ENCODE measurements at regions not wholly inside any gene's neighbourhood (a gene's known extent, or its start where the extent isn't known, plus 50 kb on each side); places are given as distances from the start of the nearest gene placed in this dataset.

GRCh38 chr5:33260098-33260497, 180.7 kb upstream of the TARS1 start:
- no peak for DNase-seq

- DNase-seq = no peak
These were observed 179.5 kb upstream of the TARS1 start for GRCh38 chr5:33261305-33261704.

GRCh38 chr5:33261747-33262146, 179.0 kb upstream of the TARS1 start:
- no peak for DNase-seq

- DNase-seq = no peak
These were observed 173.0 kb upstream of the TARS1 start for GRCh38 chr5:33267801-33268200.

GRCh38 chr5:33268374-33268773, 172.4 kb upstream of the TARS1 start:
- no peak for DNase-seq

GRCh38 chr5:33270671-33271070, 170.1 kb upstream of the TARS1 start:
- DNase-seq = no peak

- no peak for DNase-seq
These were observed 169.2 kb upstream of the TARS1 start for GRCh38 chr5:33271606-33272005.

GRCh38 chr5:33272288-33272687, 168.5 kb upstream of the TARS1 start:
- DNase-seq = no peak

- DNase-seq = no peak
These were observed 166.8 kb upstream of the TARS1 start for GRCh38 chr5:33273985-33274384.

GRCh38 chr5:33275391-33275790, 165.4 kb upstream of the TARS1 start:
- DNase-seq = no peak

- no peak for DNase-seq
These were observed 164.7 kb upstream of the TARS1 start for GRCh38 chr5:33275921-33276627.

- DNase-seq = no peak
These were observed 164.2 kb upstream of the TARS1 start for GRCh38 chr5:33276628-33276950.

GRCh38 chr5:33277061-33277650, 163.6 kb upstream of the TARS1 start:
- no peak for DNase-seq

GRCh38 chr5:33281431-33281843, 159.3 kb upstream of the TARS1 start:
- DNase-seq = no peak

GRCh38 chr5:33282157-33282556, 158.6 kb upstream of the TARS1 start:
- DNase-seq = no peak

- no peak for DNase-seq
These were observed 158.1 kb upstream of the TARS1 start for GRCh38 chr5:33282696-33283095.

GRCh38 chr5:33283243-33283642, 157.5 kb upstream of the TARS1 start:
- DNase-seq = no peak

GRCh38 chr5:33284681-33285080, 156.1 kb upstream of the TARS1 start:
- DNase-seq = no peak

GRCh38 chr5:33287242-33287641, 153.5 kb upstream of the TARS1 start:
- DNase-seq = no peak

GRCh38 chr5:33291216-33292000, 149.4 kb upstream of the TARS1 start:
- no peak for DNase-seq

- no peak for DNase-seq
These were observed 143.0 kb upstream of the TARS1 start for GRCh38 chr5:33297760-33298216.

GRCh38 chr5:33299621-33300208, 141.1 kb upstream of the TARS1 start:
- no peak for DNase-seq

GRCh38 chr5:33300209-33300742, 140.5 kb upstream of the TARS1 start:
- no peak for DNase-seq

Measured in central memory CD4-positive, alpha-beta T cell (primary cell).